Upper lobe of right lung (tissue), 1 donor: ENCODE measurements at regions not wholly inside any gene's neighbourhood (a gene's known extent, or its start where the extent isn't known, plus 50 kb on each side); places are given as distances from the start of the nearest gene placed in this dataset.

Source experiments
- ATAC-seq: fragments of 200-7000 bp; cut with Tn5 transposase; one replicate; pipeline ENCODE4 v1.9.1; 2020; ENCODE audit warnings: mild to moderate bottlenecking, moderate library complexity
- DNase-seq: peaks from one replicate; pipeline ENCODE4 v3.0.0-alpha.2; 2020
- H3K27ac ChIP-seq: fragments of 200-600 bp; one replicate; pipeline ENCODE4 v1.8.0; 2022
- H3K27me3 ChIP-seq: fragments of 200-600 bp; one replicate; pipeline ENCODE4 v1.8.0; 2022; ENCODE audit warnings: mild to moderate bottlenecking
- H3K36me3 ChIP-seq: fragments of 200-600 bp; one replicate; pipeline ENCODE4 v1.8.0; 2022
- H3K4me1 ChIP-seq: fragments of 200-600 bp; one replicate; pipeline ENCODE4 v1.8.0; 2022
- H3K4me3 ChIP-seq: fragments of 200-600 bp; one replicate; pipeline ENCODE4 v1.8.0; 2022; ENCODE audit warnings: mild to moderate bottlenecking
- H3K9me3 ChIP-seq: fragments of 200-600 bp; one replicate; pipeline ENCODE4 v1.8.0; 2022
- intact Hi-C: fragments of 100-400 bp; cut with DNase I; formaldehyde crosslinking; loops from one replicate; pipeline ENCODE4 v1.11.0; 2022
- TF ChIP-seq, protein P1 (sequence below): fragments of 200-600 bp; IDR thresholded peaks from one replicate; pipeline ENCODE4 v1.8.0; 2022; ENCODE audit warnings: antibody characterized with exemption
- donor health status: DM: no; HTN: yes; CAD: no; lungs with severe emphysema.

DNA sequence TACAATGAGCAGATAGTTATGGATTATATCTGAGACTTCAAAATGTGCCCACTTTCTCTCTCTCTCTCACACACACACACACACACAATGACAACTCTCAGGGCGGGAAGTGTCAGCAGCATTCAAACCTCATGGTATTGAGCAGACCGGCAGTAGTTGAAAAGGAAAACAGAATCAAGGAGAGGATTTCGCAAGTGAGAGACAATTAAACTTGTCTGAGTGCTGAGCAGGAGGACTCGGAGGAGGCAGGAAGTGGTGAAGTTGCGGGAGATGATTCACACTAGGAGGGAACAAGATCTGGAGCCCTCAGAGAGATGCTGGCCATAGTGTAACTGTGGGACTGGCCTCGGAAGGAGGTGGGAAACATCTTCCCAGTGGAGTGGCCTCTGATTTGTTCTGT is 353.1 kb downstream of the EFNB2 start:
- H3K4me1 ChIP-seq = no peaks in the 10 kb centered on the region
- H3K4me3 ChIP-seq = no peak overlapping the region
- H3K27ac ChIP-seq = no peak overlapping the region
- intact Hi-C loops = no loop called here
- ATAC-seq (no peak), DNase-seq (no peak)
- no peaks in the 10 kb centered on the region for H3K27me3 ChIP-seq
- no peaks in the 10 kb centered on the region for H3K9me3 ChIP-seq
- TF ChIP-seq, protein P1, sequence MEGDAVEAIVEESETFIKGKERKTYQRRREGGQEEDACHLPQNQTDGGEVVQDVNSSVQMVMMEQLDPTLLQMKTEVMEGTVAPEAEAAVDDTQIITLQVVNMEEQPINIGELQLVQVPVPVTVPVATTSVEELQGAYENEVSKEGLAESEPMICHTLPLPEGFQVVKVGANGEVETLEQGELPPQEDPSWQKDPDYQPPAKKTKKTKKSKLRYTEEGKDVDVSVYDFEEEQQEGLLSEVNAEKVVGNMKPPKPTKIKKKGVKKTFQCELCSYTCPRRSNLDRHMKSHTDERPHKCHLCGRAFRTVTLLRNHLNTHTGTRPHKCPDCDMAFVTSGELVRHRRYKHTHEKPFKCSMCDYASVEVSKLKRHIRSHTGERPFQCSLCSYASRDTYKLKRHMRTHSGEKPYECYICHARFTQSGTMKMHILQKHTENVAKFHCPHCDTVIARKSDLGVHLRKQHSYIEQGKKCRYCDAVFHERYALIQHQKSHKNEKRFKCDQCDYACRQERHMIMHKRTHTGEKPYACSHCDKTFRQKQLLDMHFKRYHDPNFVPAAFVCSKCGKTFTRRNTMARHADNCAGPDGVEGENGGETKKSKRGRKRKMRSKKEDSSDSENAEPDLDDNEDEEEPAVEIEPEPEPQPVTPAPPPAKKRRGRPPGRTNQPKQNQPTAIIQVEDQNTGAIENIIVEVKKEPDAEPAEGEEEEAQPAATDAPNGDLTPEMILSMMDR = no peak
- no peaks in the 10 kb centered on the region for H3K36me3 ChIP-seq

GRCh38 chr13:106178816-106179215 is 356.6 kb downstream of the EFNB2 start:
- Histone ChIP-seq H3K27me3 (no peaks in the 10 kb centered on the region), H3K36me3 (no peaks in the 10 kb centered on the region), H3K4me3 (no peak overlapping the region), H3K4me1 (no peaks in the 10 kb centered on the region), H3K27ac (no peak overlapping the region), H3K9me3 (no peaks in the 10 kb centered on the region)
- intact Hi-C loops = no loop called here
- TF ChIP-seq, protein P1 = no peak
- DNase-seq (no peak), ATAC-seq (no peak)

GRCh38 chr13:106177146-106177545 is 358.3 kb downstream of the EFNB2 start:
- Histone ChIP-seq H3K27me3 (no peaks in the 10 kb centered on the region), H3K9me3 (no peaks in the 10 kb centered on the region), H3K4me3 (no peak overlapping the region), H3K4me1 (no peaks in the 10 kb centered on the region), H3K36me3 (no peaks in the 10 kb centered on the region), H3K27ac (no peak overlapping the region)
- intact Hi-C loops = no loop called here
- DNase-seq (no peak), ATAC-seq (no peak)
- TF ChIP-seq, protein P1 = no peak

- intact Hi-C loops = no loop called here
- Histone ChIP-seq H3K27ac (no peak overlapping the region), H3K9me3 (no peaks in the 10 kb centered on the region), H3K27me3 (no peaks in the 10 kb centered on the region), H3K4me3 (no peak overlapping the region), H3K36me3 (no peaks in the 10 kb centered on the region), H3K4me1 (no peaks in the 10 kb centered on the region)
- no peak for DNase-seq
- ATAC-seq = no peak
- TF ChIP-seq, protein P1 = no peak
Observed at GRCh38 chr13:106176117-106176516, 359.3 kb downstream of the EFNB2 start.

DNA sequence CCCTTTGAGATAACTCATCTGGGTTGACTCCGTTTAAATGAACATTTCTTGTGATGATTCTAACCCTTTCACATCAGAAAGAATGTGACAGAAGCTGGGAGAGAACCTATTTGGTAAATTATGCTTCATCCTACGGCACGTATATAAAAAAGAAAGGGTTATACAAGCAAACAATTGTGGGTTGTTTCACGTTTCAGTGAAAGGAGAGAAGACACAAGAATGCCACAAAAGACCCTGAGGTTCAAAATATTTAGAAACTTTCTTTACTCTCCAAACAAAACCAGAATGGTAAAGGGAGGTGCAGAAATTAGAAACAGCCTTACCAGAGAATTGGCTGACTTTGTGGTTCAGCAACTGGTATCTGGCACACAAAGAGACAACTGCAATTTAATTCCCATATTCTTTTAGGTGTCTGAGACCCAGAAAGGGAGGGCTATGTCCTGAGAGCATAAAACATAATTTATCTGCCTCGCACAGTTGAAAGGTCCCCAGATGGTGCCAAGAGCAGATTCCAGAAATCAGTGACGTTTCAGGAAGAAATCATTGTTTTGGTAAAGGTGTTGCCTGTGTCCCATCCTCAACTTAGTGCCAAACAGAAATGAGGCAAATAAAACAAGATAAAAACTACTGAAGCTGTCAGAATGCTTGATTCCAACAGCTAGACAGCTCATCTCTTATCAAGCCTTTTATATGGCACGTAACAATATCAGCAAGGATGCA is 361.4 kb downstream of the EFNB2 start:
- Histone ChIP-seq H3K4me1 (no peaks in the 10 kb centered on the region), H3K36me3 (no peaks in the 10 kb centered on the region), H3K27ac (no peak overlapping the region), H3K27me3 (no peaks in the 10 kb centered on the region), H3K9me3 (no peaks in the 10 kb centered on the region), H3K4me3 (no peak overlapping the region)
- DNase-seq (no peak), ATAC-seq (no peak)
- intact Hi-C loops = no loop called here
- TF ChIP-seq, protein P1 = no peak

DNA sequence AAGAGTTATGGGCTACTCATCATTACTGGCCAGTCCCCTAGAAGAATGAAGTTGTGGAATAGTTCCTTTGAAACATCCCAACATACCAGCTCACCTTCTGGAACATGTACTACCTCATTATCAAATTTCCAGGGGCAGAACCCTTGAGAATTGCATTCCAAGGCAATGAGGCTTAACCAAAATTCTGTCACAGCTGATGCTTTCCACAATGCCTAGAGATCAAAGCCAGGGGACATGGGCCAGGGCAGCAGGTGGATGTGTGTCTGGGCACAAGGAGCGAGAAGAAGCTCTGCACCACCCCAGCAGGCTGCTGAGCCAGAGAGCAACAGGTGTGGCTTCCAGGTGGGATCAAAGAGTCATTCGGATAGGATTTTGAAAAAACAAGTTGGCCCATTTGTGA is 362.1 kb downstream of the EFNB2 start:
- intact Hi-C loops = no loop called here
- H3K27me3 ChIP-seq = no peaks in the 10 kb centered on the region
- no peak overlapping the region for H3K27ac ChIP-seq
- no peaks in the 10 kb centered on the region for H3K4me1 ChIP-seq
- TF ChIP-seq, protein P1 = no peak
- H3K4me3 ChIP-seq = no peak overlapping the region
- ATAC-seq (no peak), DNase-seq (no peak)
- H3K36me3 ChIP-seq = no peaks in the 10 kb centered on the region
- no peaks in the 10 kb centered on the region for H3K9me3 ChIP-seq
